ENCODE measurements at regions not wholly inside any gene's neighbourhood (a gene's known extent, or its start where the extent isn't known, plus 50 kb on each side); places are given as distances from the start of the nearest gene placed in this dataset.

DNA sequence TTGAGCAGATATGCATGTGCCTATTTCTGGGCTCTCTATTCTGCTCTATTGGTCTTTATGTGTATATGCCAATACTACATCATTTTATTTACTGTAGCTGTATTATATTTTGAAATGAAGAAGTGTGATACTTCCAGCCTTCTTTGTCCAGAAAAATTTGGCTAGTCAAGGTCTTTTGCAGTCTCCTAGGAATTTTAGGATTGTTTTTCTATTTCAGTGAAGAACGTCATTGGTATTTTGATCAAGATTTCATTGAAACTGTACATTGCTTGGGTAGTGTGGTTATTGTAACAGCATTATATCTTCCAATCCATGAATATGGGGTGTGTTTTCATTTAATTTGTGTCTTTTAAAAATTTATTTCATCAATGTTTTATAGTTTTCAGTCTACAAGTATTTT, 400.3 kb downstream of the AASDHPPT start:
- H3K9me1 ChIP-seq (replicated peaks; ENCODE audit: control insufficient read depth, extremely low read depth, insufficient read depth, low read length) = no peaks in the 10 kb centered on the region
- no peak overlapping the region for H3K4me2 ChIP-seq (ENCODE audit: insufficient read depth, low read length)
- H3K36me3 ChIP-seq (ENCODE audit: control insufficient read depth in 2 of 2, extremely low read depth in 1 of 2, insufficient read depth in 2 of 2, low read length in 2 of 2) = no peaks in the 10 kb centered on the region
- no peak overlapping the region for H3K9ac ChIP-seq (replicated peaks; ENCODE audit: extremely low read depth, insufficient read depth, low read length)
- H4K20me1 ChIP-seq (replicated peaks; ENCODE audit: control insufficient read depth, extremely low read depth, insufficient read depth, low read length) = no peaks in the 10 kb centered on the region
- BruUV-seq (replicated peaks) = no TSS peak
- ChIA-PET POLR2A (no interaction called here), CTCF (no interaction called here)
- DNase-seq (ENCODE audit: low read depth, low spot score) (no peak), FAIRE-seq (no peak)
- H3K9me3 ChIP-seq (replicated peaks; ENCODE audit: control insufficient read depth, insufficient read depth, low read length) = no peaks in the 10 kb centered on the region
- dilution Hi-C loops (cut with MboI; ENCODE audit: extremely low pct_ligation_motif_present, low sequenced_read_pairs) = no loop called here
- H3K4me3 ChIP-seq (replicated peaks in 1 of 3; ENCODE audit: insufficient read depth in 1 of 3, low read depth in 1 of 3, low read length in 3 of 3) = no peak overlapping the region
- no peak overlapping the region for H3K27ac ChIP-seq (ENCODE audit: insufficient read depth, low read depth, low read length)
- intact Hi-C loops (cut with micrococcal nuclease) = no loop called here
- TF ChIP-seq POLR2AphosphoS5 (IDR thresholded peaks at IDR 0.05; ENCODE audit: insufficient read depth, low read depth, low read length) (no peak), JUN (IDR thresholded peaks at IDR 0.05; ENCODE audit: borderline replicate concordance, insufficient read depth, insufficient read length, low read depth) (no peak), EZH2 (IDR thresholded peaks at IDR 0.05; ENCODE audit: borderline replicate concordance, low read depth, low read length, severe bottlenecking) (no peak), POLR2A (IDR thresholded peaks at IDR 0.05; ENCODE audit: low read depth, low read length) (no peak), FOS (IDR thresholded peaks at IDR 0.05; ENCODE audit: borderline replicate concordance, insufficient read depth, low read length) (no peak), GATA2 (IDR thresholded peaks at IDR 0.05; ENCODE audit: insufficient read depth, insufficient read length, low read depth, low read length) (no peak), MYC (IDR thresholded peaks at IDR 0.05; ENCODE audit: low read depth, low read length) (no peak)
- TF ChIP-seq, protein P1, sequence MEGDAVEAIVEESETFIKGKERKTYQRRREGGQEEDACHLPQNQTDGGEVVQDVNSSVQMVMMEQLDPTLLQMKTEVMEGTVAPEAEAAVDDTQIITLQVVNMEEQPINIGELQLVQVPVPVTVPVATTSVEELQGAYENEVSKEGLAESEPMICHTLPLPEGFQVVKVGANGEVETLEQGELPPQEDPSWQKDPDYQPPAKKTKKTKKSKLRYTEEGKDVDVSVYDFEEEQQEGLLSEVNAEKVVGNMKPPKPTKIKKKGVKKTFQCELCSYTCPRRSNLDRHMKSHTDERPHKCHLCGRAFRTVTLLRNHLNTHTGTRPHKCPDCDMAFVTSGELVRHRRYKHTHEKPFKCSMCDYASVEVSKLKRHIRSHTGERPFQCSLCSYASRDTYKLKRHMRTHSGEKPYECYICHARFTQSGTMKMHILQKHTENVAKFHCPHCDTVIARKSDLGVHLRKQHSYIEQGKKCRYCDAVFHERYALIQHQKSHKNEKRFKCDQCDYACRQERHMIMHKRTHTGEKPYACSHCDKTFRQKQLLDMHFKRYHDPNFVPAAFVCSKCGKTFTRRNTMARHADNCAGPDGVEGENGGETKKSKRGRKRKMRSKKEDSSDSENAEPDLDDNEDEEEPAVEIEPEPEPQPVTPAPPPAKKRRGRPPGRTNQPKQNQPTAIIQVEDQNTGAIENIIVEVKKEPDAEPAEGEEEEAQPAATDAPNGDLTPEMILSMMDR (IDR thresholded peaks at IDR 0.05; ENCODE audit: extremely low read depth in 1 of 2, insufficient read depth in 1 of 2, low read depth in 1 of 2, low read length in 2 of 2) = no peak
- TF ChIP-seq, protein P2, sequence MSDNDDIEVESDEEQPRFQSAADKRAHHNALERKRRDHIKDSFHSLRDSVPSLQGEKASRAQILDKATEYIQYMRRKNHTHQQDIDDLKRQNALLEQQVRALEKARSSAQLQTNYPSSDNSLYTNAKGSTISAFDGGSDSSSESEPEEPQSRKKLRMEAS (IDR thresholded peaks at IDR 0.05; ENCODE audit: insufficient read depth, insufficient read length) = no peak
- no peaks in the 10 kb centered on the region for H3K79me2 ChIP-seq (ENCODE audit: control insufficient read depth, insufficient read depth, low read length)
- H2AFZ ChIP-seq (ENCODE audit: low read depth, low read length) = no peak overlapping the region
- H3K4me1 ChIP-seq (ENCODE audit: control insufficient read depth, extremely low read depth, insufficient read depth, low read length) = peaks cover 9% of the 10 kb centered on the region
- no peaks in the 10 kb centered on the region for H3K27me3 ChIP-seq (ENCODE audit: control insufficient read depth in 2 of 2, insufficient read depth in 2 of 2, low read length in 2 of 2)

Data from endothelial cell of umbilical vein (primary cell).